Subcutaneous abdominal adipose tissue (tissue), 5 donors: ENCODE measurements at regions not wholly inside any gene's neighbourhood (a gene's known extent, or its start where the extent isn't known, plus 50 kb on each side); places are given as distances from the start of the nearest gene placed in this dataset.
"Not testable (repeated sequence)": the region's sequence is repeated elsewhere in the genome, so short reads cannot be mapped to it uniquely, and the experiment has no call there.

Source experiments
- H3K27ac ChIP-seq: one replicate; pipeline ENCODE4 v1.7.0; 2013; ENCODE audit warnings: low read depth, mild to moderate bottlenecking, inconsistent platforms, low read length, moderate library complexity
- H3K27me3 ChIP-seq, 5 donors: one replicate each; pipeline ENCODE4 v1.7.0; 2013; ENCODE audit warnings: low read length in 5 of 5, inconsistent platforms in 1 of 5; ENCODE audit not compliant: control insufficient read depth in 5 of 5, insufficient read depth in 4 of 5
- H3K36me3 ChIP-seq, 5 donors: one replicate each; pipeline ENCODE4 v1.7.0; 2013; ENCODE audit warnings: low read length in 5 of 5; ENCODE audit not compliant: control insufficient read depth in 5 of 5, insufficient read depth in 5 of 5
- H3K4me1 ChIP-seq, 5 donors: one replicate each; pipeline ENCODE4 v1.7.0; 2013; ENCODE audit warnings: low read length in 5 of 5, mild to moderate bottlenecking in 3 of 5, moderate library complexity in 1 of 5; ENCODE audit not compliant: control insufficient read depth in 5 of 5, insufficient read depth in 5 of 5
- H3K4me3 ChIP-seq, 5 donors: one replicate each; pipeline ENCODE4 v1.7.0; 2013; ENCODE audit warnings: low read length in 5 of 5, low read depth in 1 of 5
- H3K9ac ChIP-seq, 5 donors: one replicate each; pipeline ENCODE4 v1.7.0; 2013; ENCODE audit warnings: low read length in 5 of 5, mild to moderate bottlenecking in 4 of 5, moderate library complexity in 3 of 5
- H3K9me3 ChIP-seq, 5 donors: one replicate each; pipeline ENCODE4 v1.7.0; 2013; ENCODE audit warnings: low read length in 5 of 5; ENCODE audit not compliant: control insufficient read depth in 5 of 5
- donor health status: healthy.
- donor health status: healthy.
- donor health status: healthy.
- donor health status: healthy.
- donor health status: healthy.

DNA sequence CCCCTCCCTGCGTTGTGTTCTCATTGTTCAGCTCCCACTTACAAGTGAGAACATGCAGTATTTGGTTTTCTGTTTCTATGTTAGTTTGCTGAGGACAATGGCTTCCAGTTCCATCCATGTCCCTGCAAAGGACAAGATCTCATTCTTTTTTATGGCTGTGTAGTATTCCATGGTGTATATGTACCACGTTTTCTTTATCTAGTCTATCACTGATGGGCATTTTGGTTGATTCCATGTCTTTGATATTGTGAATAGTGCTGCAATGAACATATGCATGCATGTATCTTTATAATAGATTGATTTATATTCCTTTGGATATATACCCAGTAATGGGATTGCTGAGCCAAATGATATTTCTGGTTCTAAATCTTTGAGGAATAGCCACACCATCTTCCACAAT lies 265.1 kb downstream of the ANTXR2 start:
- H3K4me3 ChIP-seq, H3K4me1 ChIP-seq, H3K27ac ChIP-seq, H3K27me3 ChIP-seq, H3K36me3 ChIP-seq, H3K9ac ChIP-seq, H3K9me3 ChIP-seq: not testable (repeated sequence)

DNA sequence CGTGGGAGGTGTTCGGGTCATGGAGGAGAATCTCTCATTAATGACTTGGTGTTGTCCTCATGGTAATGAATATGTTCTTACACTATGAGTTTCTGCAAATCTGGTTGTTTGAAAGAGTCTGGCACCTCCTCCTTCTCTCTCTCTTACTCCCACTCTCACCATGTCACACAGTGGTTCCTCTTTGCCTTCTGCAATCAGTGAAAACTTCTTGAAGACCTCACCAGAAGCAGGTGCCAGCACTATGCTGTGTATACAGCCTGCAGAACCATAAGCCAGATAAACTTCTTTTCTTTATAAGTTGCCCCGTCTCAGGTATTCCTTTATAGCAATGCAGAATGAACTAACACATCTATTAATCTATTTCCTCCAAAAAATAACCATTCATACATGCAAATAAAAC lies 275.0 kb downstream of the ANTXR2 start:
- no peak overlapping the region for H3K27ac ChIP-seq

DNA sequence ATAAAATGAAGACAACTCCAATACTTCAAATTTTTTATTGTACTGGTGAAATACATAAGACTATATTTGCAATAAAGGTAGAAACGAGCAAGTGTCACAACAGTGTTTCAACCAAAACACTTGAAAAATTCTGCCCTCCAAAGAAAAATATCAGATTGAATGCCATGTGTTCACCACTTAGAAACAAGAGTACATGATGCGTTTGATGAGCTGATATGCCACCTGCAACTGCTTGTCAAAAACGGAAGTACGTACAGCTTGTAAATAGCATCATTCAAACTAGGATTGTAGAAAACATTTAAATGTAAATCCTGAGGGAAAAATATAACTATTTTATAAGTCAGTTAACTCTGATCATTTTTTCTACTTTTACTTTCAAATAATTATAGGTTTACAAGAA lies 276.1 kb downstream of the ANTXR2 start:
- H3K4me1 ChIP-seq: no peaks in the 10 kb centered on the region
- no peak overlapping the region for H3K27ac ChIP-seq
- H3K4me3 ChIP-seq: no peak overlapping the region
- no peaks in the 10 kb centered on the region for H3K9me3 ChIP-seq
- H3K9ac ChIP-seq: no peak overlapping the region
- no peaks in the 10 kb centered on the region for H3K27me3 ChIP-seq
- H3K36me3 ChIP-seq: no peaks in the 10 kb centered on the region

More for the DNA sequence above, 275.0 kb downstream of the ANTXR2 start:
- H3K9me3 ChIP-seq: no peaks in the 10 kb centered on the region
- H3K9ac ChIP-seq: no peak overlapping the region
- H3K4me1 ChIP-seq: no peaks in the 10 kb centered on the region
- no peaks in the 10 kb centered on the region for H3K36me3 ChIP-seq
- no peaks in the 10 kb centered on the region for H3K27me3 ChIP-seq
- H3K4me3 ChIP-seq: no peak overlapping the region

DNA sequence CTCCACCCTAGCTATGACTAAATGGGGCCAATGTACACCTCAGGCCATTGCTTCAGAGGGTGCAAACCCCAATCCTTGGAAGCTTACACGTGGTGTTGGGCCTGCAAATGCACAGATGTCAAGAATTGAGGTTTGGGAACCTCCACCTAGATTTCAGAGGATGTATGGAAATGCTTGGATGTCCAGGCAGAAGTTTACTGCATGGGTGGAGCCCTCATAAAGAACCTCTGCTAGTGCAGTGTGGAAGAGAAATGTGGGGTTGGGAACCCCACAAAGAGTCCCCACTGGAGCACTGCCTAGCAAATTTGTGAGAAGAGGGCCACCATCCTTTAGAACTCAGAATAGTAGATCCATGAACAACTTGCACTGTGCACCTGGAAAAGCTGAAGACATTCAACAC lies 284.1 kb downstream of the ANTXR2 start:
- no peak overlapping the region for H3K4me3 ChIP-seq
- no peaks in the 10 kb centered on the region for H3K4me1 ChIP-seq
- no peak overlapping the region for H3K9ac ChIP-seq
- no peaks in the 10 kb centered on the region for H3K36me3 ChIP-seq
- no peaks in the 10 kb centered on the region for H3K27me3 ChIP-seq
- H3K27ac ChIP-seq: no peak overlapping the region
- H3K9me3 ChIP-seq: peaks cover 0 to 11% (median 7%) of the 10 kb centered on the region in 5 donors

DNA sequence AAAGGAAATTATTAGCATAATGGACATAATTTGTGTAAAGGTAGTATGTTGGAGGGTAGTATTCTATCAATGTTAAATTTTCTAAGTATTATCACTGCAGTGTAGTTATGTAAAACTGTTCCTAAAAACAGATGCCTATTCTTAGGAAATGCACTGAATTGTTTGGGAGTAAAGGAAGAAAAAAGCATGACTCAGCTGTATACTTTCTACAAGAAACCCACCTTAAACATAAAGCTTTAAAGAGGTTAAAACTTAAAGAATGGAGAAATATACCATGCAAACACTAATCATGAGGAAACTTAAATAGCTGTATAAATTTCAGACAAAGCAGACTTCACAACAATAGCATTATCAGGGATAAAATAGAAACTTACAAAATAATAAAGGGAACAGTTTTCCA lies 292.9 kb downstream of the ANTXR2 start:
- no peaks in the 10 kb centered on the region for H3K36me3 ChIP-seq
- no peak overlapping the region for H3K4me3 ChIP-seq
- H3K27me3 ChIP-seq: no peaks in the 10 kb centered on the region
- no peak overlapping the region for H3K27ac ChIP-seq
- H3K9ac ChIP-seq: no peak overlapping the region
- no peaks in the 10 kb centered on the region for H3K4me1 ChIP-seq
- peaks cover 0 to 11% (median 6%) of the 10 kb centered on the region in 5 donors for H3K9me3 ChIP-seq

DNA sequence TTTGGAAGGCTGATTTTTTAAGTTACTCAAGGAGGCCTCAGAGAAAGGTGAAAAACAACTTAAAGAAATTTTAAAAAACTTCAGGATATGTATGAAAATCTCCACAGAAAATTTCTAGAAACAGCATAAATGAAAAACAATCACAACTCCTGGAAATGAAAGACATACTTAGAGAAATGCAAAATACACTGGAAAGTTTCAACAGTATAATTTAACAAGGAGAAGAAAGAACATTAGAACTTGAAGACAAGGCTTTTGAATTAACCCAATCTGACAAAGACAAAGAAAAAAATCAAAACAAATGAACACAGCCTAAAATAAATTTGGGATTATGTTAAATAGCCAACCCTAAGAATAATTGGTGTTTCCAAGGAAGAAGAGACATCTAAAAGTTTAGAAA lies 300.5 kb downstream of the ANTXR2 start:
- Histone ChIP-seq H3K27ac (no peak overlapping the region), H3K27me3 (no peaks in the 10 kb centered on the region), H3K9me3 (peaks cover 5 to 31% (median 27%) of the 10 kb centered on the region in 5 donors), H3K4me1 (no peaks in the 10 kb centered on the region), H3K9ac (no peak overlapping the region), H3K4me3 (no peak overlapping the region), H3K36me3 (no peaks in the 10 kb centered on the region)

DNA sequence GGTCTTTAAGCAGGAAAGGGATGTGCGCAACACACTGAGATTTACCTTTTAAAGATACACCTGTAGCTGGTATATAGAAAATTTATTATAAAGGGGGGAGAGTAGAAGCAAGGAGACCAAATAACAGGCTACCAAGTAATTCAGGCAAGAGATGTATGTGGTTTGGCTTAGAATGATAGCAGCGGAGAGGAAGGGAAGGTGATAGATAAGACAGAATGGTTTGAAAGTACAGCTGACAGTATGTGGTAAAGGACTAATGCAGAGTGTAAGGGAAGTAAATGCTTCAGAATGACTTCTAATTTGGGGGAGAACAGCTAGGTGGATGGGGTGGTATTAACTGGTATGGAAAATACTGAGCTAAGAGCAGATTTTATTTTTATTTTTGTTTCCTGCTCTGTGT lies 308.9 kb downstream of the ANTXR2 start:
- H3K9me3 ChIP-seq: peaks cover 4 to 9% (median 5%) of the 10 kb centered on the region in 5 donors
- no peak overlapping the region for H3K4me3 ChIP-seq
- H3K36me3 ChIP-seq: no peaks in the 10 kb centered on the region
- H3K27ac ChIP-seq: no peak overlapping the region
- H3K27me3 ChIP-seq: no peaks in the 10 kb centered on the region
- H3K4me1 ChIP-seq: no peaks in the 10 kb centered on the region
- no peak overlapping the region for H3K9ac ChIP-seq

DNA sequence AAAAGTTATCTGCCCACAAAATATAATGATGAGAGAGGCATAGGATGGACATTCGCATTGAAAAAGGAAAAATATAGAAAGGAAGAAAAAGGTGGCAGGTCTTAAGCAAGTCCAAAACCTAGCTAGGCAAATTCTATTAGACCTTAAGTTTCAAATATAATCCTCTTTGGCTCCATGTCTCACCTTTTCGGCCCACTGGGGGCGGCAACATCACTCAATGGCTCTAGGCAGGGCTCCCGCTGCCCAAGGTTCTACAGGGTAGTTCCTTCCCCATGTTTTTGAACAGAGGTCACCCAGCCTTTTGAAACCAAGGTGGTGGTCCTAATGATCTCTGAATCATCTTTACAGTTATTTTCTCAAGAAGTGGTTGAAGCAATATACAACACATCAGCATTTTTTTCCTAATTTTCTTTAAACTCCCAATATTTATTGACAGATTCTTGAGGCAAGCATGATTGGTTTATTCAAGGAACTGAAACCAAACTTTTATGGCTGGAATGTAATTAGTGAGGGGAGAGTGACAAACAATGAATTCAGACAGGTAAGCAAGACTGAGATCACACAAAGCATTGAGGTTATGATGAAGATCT lies 309.4 kb downstream of the ANTXR2 start:
- H3K9ac ChIP-seq: no peak overlapping the region
- no peaks in the 10 kb centered on the region for H3K27me3 ChIP-seq
- no peaks in the 10 kb centered on the region for H3K36me3 ChIP-seq
- peaks cover 4 to 9% (median 4%) of the 10 kb centered on the region in 5 donors for H3K9me3 ChIP-seq
- H3K4me3 ChIP-seq: no peak overlapping the region
- H3K4me1 ChIP-seq: no peaks in the 10 kb centered on the region
- no peak overlapping the region for H3K27ac ChIP-seq

DNA sequence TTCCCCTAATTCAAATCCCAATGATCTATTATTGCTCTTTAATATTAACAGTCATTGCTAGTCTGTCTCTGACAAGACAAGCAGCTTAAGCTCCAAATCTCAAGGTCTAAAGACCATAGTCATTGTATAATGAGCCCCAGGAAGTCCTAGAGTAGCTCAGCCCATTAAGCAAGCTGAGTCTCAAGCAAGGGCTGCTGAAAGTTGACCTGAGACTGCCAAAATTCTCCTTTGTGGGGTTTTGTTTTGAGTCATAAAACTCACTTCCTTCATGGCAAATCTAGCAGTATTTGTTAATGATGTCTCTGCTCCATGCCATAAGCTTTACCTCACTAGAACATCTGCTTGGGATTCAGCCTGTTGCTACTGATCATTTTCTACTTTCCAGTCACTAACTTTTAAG lies 313.2 kb downstream of the ANTXR2 start:
- Histone ChIP-seq H3K4me3 (no peak overlapping the region), H3K27me3 (no peaks in the 10 kb centered on the region), H3K27ac (no peak overlapping the region), H3K9me3 (no peaks in the 10 kb centered on the region), H3K36me3 (no peaks in the 10 kb centered on the region), H3K9ac (no peak overlapping the region), H3K4me1 (no peaks in the 10 kb centered on the region)

DNA sequence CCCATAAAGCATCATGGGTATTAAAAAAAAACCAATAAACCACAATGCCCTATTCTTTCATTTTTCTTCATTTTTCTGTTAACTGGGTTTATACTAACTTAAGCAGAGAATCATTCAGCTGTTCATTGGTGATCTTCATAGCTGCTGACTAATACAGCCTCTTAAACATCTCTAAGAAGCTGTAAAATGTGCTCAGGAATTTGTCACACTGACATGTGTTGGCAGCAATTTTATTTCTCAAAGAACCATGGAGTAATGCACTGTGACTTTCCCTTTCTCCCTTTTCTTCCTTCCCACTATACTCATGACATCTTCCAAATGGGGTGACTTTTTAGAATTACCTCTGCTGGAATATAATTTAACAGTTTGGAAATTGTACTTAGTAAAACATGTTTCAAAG lies 315.4 kb downstream of the ANTXR2 start:
- Histone ChIP-seq H3K36me3 (no peaks in the 10 kb centered on the region), H3K27me3 (no peaks in the 10 kb centered on the region), H3K4me3 (no peak overlapping the region), H3K27ac (no peak overlapping the region), H3K9ac (no peak overlapping the region), H3K4me1 (no peaks in the 10 kb centered on the region), H3K9me3 (no peaks in the 10 kb centered on the region)
